Motor neuron (in vitro differentiated cells): ENCODE measurements at regions not wholly inside any gene's neighbourhood (a gene's known extent, or its start where the extent isn't known, plus 50 kb on each side); places are given as distances from the start of the nearest gene placed in this dataset.

ENCODE experiments used
- ATAC-seq, 8 experiments: fragments of 200-7000 bp; cut with Tn5 transposase; replicated peaks in 6 of 8; 2 replicates each; pipeline ENCODE4 v1.8.0; 2021; ENCODE audit warnings: mild to moderate bottlenecking in 8 of 8, moderate library complexity in 8 of 8
- H3K27ac ChIP-seq, 2 donors: fragments of 250-450 bp; sonication (Bioruptor Pico); 2 replicates each; pipeline ENCODE4 v1.9.0; 2021; ENCODE audit warnings: antibody characterized with exemption in 2 of 2, mild to moderate bottlenecking in 2 of 2, moderate library complexity in 1 of 2
- H3K4me1 ChIP-seq, 2 donors: fragments of 250-450 bp; sonication (Bioruptor Pico); replicated peaks in 1 of 2; 2 replicates each; pipeline ENCODE4 v1.6.1; 2021; ENCODE audit warnings: antibody characterized with exemption in 2 of 2, mild to moderate bottlenecking in 2 of 2, moderate library complexity in 1 of 2
- H3K4me3 ChIP-seq, 5 donors: fragments of 250-450 bp; sonication (Bioruptor Pico); 2 replicates each; pipeline ENCODE4 v1.9.0; 2021; ENCODE audit warnings: antibody characterized with exemption in 5 of 5, mild to moderate bottlenecking in 5 of 5, moderate library complexity in 4 of 5
- WGBS, 10 experiments: fragments of 450-650 bp; shearing (Covaris generic); methylation state at CpG; one replicate each; pipeline ENCODE4 v1.0.0; 2022; 5-methylcytosine and 5-hydroxymethylcytosine counted together
- in situ Hi-C, 9 experiments: fragments of 400-800 bp; cut with MboI; loops; one replicate each; pipeline ENCODE4 v1.15.0; 2021; ENCODE audit warnings: low sequenced_read_pairs in 9 of 9, low pct_unique_long_range_greater_than_20kb in 2 of 9; ENCODE audit not compliant: unreplicated experiment in 9 of 9

DNA sequence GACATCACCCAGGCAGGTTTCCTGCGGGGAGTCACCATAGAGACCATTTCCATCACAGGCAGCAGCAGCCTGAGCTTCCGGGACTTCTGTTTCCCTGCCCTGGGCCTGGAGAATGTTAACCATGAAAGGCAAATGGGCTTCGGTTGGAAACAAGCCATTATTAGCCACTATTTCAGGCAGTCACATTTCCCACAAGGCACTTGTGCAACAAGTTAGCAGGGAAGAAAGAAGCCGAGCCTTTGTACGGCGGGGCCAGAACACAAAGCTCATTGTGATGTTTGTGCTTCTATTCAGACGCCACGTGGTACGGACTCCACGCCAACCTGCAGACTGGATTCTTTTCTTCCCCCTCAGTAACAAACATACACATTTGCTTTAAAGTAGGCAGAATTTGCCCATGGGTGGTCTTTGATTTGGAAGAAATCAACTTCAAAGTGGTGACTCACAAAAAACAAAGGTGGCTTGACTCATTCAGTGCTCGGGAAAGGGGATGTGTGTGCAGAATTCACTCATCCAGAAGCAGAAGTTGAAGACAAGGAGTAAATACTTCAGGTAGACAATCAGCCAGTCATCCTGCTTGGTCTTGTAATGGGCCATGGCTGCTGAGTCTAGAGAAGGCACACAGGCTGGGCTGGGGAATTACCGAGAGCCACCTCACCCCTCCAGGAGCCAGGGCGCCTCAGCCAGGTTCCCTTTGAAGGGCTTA, 154.2 kb upstream of the PRMT8 start:
- in situ Hi-C loops, result loop anchor here in 3 of 9 experiments (25.0 kb wide), 3 partner anchors 301 to 451 kb away; no protein-coding TSS in a partner anchor
- peaks cover 15 to 25% of the 10 kb centered on the region in 2 donors for H3K4me1 ChIP-seq
- no peak overlapping the region for H3K4me3 ChIP-seq
- peak overlapping the region; percentile 21 to 49 for H3K27ac ChIP-seq
- ATAC-seq, result peak in 5 of 8 experiments; percentile 84 to 91 (median 87)
- WGBS, 10 experiments, result 0 to 77% (median 34%) methylated on average over 3 to 9 of the region's 13 CpGs; no CpG with 5 or more reads in 2 of the 10 experiments

DNA sequence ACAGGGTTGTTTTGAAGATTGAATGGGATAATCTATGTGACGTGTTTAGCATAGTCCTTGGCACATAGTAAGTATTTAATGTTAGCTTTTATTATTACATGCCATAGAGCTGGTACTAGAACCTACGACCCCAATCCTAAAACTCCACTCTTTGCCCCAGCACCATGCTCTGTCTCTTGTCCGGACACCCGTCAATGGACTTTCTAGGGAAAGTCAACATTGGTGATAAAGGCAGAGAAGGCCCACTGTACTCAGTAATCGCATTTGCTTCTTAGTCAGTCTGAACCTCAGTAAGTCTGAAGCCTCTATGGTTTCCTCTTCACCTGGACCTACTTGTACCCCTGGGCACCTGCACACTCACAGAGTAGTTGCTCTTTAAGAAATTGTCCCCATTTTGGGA, 153.1 kb upstream of the PRMT8 start:
- 30 to 100% (median 84%) methylated on average over 1 to 4 of the region's 5 CpGs; no CpG with 5 or more reads in 2 of the 10 experiments for WGBS, 10 experiments

DNA sequence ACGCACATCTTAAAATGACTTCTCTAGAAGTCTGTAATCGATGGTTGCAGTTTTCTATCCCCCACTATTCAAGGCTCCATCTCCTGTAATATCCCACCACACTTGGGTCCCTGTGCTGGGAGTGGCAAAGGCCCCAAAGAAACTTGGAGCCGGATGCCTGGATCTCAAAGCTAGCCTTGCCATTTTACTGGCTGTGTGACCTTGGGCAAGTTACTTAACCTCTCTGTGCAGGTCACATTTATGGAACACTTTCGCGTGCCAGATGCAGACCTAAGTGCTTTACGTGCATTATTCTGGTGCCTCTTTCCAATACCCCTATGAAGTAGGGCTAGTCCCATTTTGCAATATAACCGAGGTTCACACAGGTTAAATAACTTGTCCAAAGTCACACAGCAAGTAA, 151.8 kb upstream of the PRMT8 start:
- Histone ChIP-seq H3K27ac (no peak overlapping the region), H3K4me1 (peaks cover 21 to 29% of the 10 kb centered on the region in 2 donors), H3K4me3 (no peak overlapping the region)
- 0 to 100% (median 87%) methylated on average over 1 to 5 of the region's 7 CpGs; no CpG with 5 or more reads in 1 of the 10 experiments for WGBS, 10 experiments
- in situ Hi-C loops, result loop anchor here in 3 of 9 experiments (25.0 kb wide), 3 partner anchors 298 to 448 kb away; no protein-coding TSS in a partner anchor
- ATAC-seq, result no peak

More for the DNA sequence above, 153.1 kb upstream of the PRMT8 start:
- in situ Hi-C loops, result loop anchor here in 3 of 9 experiments (25.0 kb wide), 3 partner anchors 299 to 449 kb away; no protein-coding TSS in a partner anchor
- no peak for ATAC-seq
- Histone ChIP-seq H3K27ac (no peak overlapping the region), H3K4me3 (no peak overlapping the region), H3K4me1 (peaks cover 21 to 36% of the 10 kb centered on the region in 2 donors)

DNA sequence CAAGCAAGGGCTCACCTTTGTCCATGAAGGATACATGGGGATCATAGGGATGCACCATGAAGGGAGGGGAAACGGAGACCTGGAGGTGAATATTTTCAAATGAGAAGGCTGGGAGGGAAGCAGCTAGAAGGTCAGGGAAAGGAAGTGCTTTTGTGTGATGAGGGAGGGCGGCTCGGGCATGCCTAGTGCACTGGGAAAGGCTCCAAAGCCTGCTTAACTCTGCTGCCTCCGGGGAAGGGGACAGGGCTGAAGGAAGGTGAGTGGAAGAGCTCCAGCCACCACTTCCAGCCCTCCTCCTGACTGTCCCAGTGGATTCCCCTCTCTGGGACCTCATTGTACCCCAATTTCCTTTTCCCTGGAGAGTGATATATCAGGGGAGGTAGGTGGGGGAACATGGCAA, 149.4 kb upstream of the PRMT8 start:
- Histone ChIP-seq H3K27ac (no peak overlapping the region), H3K4me1 (peaks cover 16 to 23% of the 10 kb centered on the region in 2 donors), H3K4me3 (no peak overlapping the region)
- WGBS, 10 experiments, result 0 to 75% (median 40%) methylated on average over 1 to 3 of the region's 4 CpGs; no CpG with 5 or more reads in 5 of the 10 experiments
- in situ Hi-C loops, result loop anchor here in 3 of 9 experiments (25.0 kb wide), 3 partner anchors 296 to 446 kb away; no protein-coding TSS in a partner anchor
- peak in 7 of 8 experiments; percentile 8 to 52 (median 11) for ATAC-seq

DNA sequence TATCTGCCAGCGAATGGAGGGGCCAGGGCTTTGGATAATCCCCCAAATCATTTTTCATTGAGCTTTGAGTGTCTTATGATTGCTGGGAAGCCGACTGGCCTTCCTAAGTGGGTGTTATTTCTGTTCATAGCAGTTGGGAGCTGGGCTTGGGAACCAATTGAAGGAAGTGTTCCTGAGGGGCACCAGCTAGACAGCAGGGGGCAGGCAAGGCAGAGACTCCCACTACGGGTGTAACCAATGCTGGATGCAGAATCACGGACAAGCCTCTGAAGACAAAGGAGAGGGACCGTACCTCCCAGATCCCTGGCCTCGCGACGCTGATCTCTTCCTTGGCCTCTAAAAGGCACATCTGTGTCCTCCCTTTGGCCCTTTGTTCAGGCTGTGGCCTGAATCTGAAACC, 149.0 kb upstream of the PRMT8 start:
- WGBS, 10 experiments, result 0 to 40% (median 23%) methylated on average over 1 to 6 of the region's 8 CpGs; no CpG with 5 or more reads in 3 of the 10 experiments
- peaks cover 11 to 20% of the 10 kb centered on the region in 2 donors for H3K4me1 ChIP-seq
- H3K4me3 ChIP-seq, result no peak overlapping the region
- in situ Hi-C loops, result loop anchor here in 3 of 9 experiments (25.0 kb wide), 3 partner anchors 295 to 445 kb away; no protein-coding TSS in a partner anchor
- H3K27ac ChIP-seq, result no peak overlapping the region
- ATAC-seq, result peak; percentile 96 to 100 (median 100)

DNA sequence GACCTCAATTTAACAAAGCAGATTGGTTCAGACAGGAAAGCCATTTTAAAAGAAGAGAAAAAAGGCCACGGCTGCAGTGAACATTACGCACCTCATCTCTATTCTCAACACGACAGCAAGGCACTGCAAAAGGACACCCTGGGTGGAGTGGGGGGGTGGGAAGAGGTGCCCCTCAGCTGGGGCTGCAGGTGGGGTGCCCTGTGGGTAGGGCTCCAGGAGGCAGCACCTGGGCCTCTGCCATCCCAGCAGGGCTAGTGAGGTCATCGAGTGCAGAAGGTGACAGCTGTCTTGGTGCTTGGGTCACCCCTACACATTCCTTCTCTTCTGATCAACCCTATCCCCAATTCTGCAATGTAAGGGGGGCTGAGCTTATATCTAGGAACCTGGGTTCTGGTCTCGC, 142.9 kb upstream of the PRMT8 start:
- no peak overlapping the region for H3K27ac ChIP-seq
- no peak overlapping the region for H3K4me3 ChIP-seq
- 80 to 92% (median 84%) methylated on average over 1 to 3 of the region's 5 CpGs; no CpG with 5 or more reads in 6 of the 10 experiments for WGBS, 10 experiments
- no peak for ATAC-seq
- no peaks in the 10 kb centered on the region for H3K4me1 ChIP-seq
- in situ Hi-C loops, result loop anchor here in 3 of 9 experiments (25.0 kb wide), 3 partner anchors 289 to 439 kb away; no protein-coding TSS in a partner anchor

DNA sequence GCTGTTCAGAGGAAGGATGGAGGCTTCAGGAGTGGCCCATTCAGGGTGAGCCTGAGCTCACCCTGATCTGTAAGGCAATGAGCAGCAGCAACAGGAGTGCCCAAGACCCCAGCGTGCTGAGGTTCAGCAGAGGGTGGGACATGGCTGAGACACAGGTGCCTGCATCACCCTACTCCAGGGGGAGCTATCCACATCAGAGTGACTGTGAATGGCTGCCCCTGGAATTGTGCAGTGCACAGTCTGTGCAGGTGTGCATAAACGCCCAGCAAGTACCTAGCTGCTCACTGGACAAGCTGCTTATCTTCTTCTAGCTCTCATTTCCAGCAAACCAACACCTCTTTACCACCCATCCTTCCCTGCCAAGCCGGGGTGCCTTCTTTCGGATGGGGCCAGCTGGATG, 140.6 kb upstream of the PRMT8 start:
- no peaks in the 10 kb centered on the region for H3K4me1 ChIP-seq
- 0 to 100% (median 46%) methylated on average over 2 to 3 of the region's 4 CpGs; no CpG with 5 or more reads in 6 of the 10 experiments for WGBS, 10 experiments
- in situ Hi-C loops, result no loop called here
- no peak for ATAC-seq
- no peak overlapping the region for H3K4me3 ChIP-seq
- H3K27ac ChIP-seq, result no peak overlapping the region

DNA sequence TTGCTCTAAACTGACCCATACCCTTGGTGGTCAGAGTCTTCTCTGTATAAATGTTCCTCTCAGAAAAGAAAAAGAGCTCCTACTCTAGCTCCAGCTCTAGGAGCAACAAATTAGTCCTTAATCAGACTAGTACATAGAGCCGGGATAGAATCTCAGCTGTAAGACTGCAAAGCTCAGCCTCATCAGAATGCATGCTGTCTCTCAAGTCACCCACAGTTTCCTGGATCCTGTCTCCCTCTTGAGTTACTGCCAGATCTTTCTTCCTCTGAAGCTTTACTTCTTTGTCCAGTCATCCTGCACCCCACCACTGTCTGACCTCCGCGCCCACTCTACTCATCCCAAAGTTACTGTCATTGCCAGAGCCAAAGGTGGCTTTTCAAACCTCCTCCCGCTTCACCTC, 139.3 kb upstream of the PRMT8 start:
- H3K4me1 ChIP-seq, result no peaks in the 10 kb centered on the region
- no peak overlapping the region for H3K4me3 ChIP-seq
- no peak for ATAC-seq
- WGBS, 10 experiments, result 50 to 100% (median 97%) methylated on average over 1 to 4 of the region's 4 CpGs; no CpG with 5 or more reads in 4 of the 10 experiments
- in situ Hi-C loops, result no loop called here
- no peak overlapping the region for H3K27ac ChIP-seq

DNA sequence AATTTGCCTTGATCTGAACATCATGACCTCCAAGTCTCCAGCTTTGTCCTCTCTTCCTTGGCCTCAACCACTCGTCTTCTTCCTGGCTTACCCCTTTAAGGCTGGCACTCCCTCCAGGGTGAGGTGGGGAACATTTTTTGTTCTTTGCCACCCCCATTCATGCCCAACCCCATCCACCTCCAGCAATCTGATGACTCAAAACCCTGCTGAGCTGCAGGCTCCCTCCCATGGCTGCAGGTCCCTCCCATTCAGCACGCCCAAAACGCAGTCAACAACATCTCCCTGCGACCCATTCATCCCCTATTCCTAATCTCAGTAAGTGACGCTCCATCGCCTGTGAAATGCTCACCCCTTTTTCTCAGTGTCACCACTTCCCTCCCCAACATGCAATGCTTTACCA, 138.8 kb upstream of the PRMT8 start:
- ATAC-seq, result peak in 2 of 8 experiments; percentile 26 to 37
- Histone ChIP-seq H3K4me3 (no peak overlapping the region), H3K27ac (no peak overlapping the region), H3K4me1 (no peaks in the 10 kb centered on the region)
- WGBS, 10 experiments, result 0 to 92% (median 60%) methylated on average over 1 to 4 of the region's 6 CpGs; no CpG with 5 or more reads in 3 of the 10 experiments
- in situ Hi-C loops, result no loop called here

DNA sequence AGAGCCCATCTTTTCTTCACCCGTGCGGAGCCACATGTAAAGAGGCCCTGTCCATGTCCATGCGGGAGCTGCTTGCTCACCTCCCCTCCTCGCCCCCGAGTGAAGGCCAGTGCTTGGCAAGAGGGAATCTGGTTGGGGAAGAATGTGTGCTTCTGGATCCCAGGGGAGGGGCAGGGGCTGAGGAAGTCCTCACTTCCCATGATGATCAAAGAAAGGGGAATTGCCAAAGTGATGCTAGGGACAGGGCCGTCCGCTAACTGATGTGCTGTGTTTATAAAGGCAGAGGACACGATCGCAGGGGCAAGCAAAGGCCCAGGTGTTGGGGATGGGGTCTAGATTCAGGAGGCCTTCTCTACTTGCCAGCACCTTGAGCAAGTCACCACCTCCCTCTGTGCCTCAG, 137.4 kb upstream of the PRMT8 start:
- Histone ChIP-seq H3K4me1 (no peaks in the 10 kb centered on the region), H3K27ac (no peak overlapping the region), H3K4me3 (no peak overlapping the region)
- in situ Hi-C loops, result no loop called here
- no peak for ATAC-seq
- 63 to 92% (median 80%) methylated on average over 1 to 5 of the region's 9 CpGs; no CpG with 5 or more reads in 6 of the 10 experiments for WGBS, 10 experiments

DNA sequence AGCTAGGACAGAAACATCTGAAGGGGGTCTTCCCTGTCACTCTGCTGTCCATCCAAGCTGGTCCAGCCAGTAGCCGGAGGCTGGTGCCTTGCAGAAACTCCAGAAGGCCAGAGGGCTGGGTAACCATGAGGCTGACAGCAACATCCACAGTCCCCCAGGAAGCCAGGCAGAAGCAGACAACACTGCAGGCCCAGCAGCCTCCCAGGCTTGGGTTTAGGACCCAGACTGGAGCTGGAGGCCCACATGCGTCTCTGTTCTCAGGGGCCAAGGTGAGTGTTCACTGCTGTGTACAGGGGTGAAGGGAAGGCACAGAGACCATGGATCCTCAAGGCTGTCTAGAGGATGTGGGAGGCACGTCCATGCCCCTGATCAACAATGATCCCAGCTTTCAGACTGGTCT, 136.4 kb upstream of the PRMT8 start:
- in situ Hi-C loops, result no loop called here
- WGBS, 10 experiments, result 90 to 100% (median 94%) methylated on average over 1 to 2 of the region's 3 CpGs; no CpG with 5 or more reads in 7 of the 10 experiments
- H3K4me3 ChIP-seq, result no peak overlapping the region
- H3K4me1 ChIP-seq, result no peaks in the 10 kb centered on the region
- H3K27ac ChIP-seq, result no peak overlapping the region
- no peak for ATAC-seq

DNA sequence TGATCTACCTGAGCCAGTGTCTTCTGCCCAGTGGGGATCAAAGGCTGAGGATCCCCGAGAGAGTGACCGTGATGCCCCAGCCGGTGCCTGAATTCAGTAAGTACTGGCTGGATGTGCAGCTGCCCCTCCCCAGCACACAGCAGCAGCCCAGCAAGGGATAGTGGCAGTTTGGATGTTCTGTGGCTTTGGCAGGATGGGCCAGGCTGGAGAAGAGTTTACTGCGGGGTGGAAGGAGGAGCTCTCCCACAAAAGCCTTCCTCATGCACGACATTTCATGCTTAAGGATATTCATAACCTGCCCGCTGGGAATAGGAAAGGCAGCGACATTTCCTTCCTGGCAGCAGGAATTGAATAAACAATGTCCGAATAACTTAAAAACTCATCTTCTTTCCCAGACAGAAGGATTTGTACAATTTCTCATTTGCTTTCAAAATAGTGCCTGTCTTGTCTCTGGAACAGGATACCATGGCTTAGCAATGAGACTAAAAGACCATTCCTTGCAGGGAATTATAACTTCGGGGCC, 135.6 kb upstream of the PRMT8 start:
- H3K27ac ChIP-seq, result no peak overlapping the region
- H3K4me1 ChIP-seq, result no peaks in the 10 kb centered on the region
- ATAC-seq, result peak in 2 of 8 experiments; percentile 22 to 63
- in situ Hi-C loops, result no loop called here
- WGBS, 10 experiments, result 0 to 96% (median 63%) methylated on average over 1 to 6 of the region's 9 CpGs; no CpG with 5 or more reads in 2 of the 10 experiments
- no peak overlapping the region for H3K4me3 ChIP-seq

DNA sequence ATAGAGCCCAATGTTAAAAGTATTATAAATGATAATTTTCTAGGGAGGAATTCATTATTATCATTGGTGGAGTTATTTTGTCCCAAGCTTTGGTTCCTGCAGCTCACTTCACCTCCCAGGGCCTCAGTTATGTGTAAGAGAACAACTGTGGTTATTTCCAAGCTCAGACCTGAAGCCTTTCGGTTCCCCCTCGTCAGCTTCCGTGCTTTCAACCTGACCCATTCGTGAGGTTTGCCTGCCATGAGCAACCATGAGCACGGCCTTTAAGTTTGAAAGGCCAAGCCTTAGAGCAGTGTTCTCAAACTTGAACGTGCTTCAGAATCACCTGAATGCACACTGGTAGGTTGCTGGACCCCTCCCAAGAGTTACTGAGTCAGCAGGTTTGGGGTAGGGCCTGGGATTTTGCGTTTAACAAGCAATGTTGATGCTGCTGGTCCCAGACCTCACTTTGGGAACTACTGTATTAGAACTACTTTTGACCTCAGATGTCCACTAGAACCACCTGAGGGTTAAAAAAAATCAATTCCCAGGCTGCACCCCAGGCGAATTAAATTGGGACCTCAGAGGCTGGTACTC, 133.0 kb upstream of the PRMT8 start:
- Histone ChIP-seq H3K4me3 (no peak overlapping the region), H3K27ac (no peak overlapping the region), H3K4me1 (no peaks in the 10 kb centered on the region)
- ATAC-seq, result no peak
- WGBS, 10 experiments, result 13 to 97% (median 79%) methylated on average over 1 to 8 of the region's 8 CpGs
- in situ Hi-C loops, result no loop called here
